NAMALWA (cell line): ENCODE measurements at regions not wholly inside any gene's neighbourhood (a gene's known extent, or its start where the extent isn't known, plus 50 kb on each side); places are given as distances from the start of the nearest gene placed in this dataset.

Experiments
- DNase-seq: peaks from one replicate; pipeline ENCODE4 v3.0.0-alpha.2; 2015; ENCODE audit warnings: low spot score

DNA sequence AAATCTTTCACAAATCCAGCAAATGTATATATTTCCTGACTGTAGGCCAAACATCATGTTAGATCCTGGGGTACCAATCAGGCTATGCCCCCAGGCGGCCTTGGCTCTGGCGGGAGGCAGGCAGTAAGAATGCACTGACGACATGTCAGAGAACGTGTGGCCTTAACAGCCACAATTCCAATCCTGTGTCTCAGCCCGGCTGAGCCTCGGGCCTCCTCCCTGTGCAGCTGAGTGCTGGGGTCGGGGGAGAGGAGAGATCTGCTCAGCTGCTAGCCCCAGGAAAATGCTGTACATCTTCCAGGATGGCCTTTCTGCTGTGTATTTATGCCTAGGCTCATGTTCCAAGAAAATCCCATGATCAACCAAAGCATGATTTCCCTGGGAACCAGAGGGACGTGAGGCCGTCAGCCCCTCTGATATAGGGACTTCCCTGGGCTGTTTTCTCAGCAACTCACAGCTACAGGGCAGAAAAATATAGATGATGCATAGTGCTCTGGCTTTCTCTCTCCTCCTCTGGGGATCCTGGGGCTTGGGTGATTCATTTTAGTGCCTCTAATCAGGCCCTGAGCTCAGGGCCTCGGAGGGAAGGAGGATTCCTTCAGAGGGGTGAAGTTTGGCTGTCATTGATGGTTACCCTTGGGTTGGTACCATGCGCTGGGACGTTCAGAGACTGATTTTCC lies 604.0 kb downstream of the HS3ST4 start:
- no peak for DNase-seq

DNA sequence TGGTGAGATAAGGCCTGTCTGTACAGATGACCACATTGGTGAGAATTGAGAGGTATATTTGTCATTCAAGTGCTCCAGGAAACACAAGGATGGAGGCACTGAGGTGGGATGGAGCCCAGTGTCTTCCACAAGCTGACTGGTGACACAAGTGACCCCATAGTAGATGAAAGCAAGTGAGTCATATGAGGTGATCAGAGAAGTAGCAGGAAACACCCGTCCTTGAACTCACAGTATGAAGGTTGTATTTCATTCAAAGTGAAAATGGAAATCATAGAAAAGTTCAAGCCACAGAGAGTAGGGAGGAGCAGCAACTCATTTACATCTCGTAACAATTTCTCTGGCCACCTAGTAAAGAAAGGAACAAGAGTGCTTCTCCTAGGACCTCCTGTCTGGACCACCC lies 609.8 kb downstream of the HS3ST4 start:
- DNase-seq = no peak

DNA sequence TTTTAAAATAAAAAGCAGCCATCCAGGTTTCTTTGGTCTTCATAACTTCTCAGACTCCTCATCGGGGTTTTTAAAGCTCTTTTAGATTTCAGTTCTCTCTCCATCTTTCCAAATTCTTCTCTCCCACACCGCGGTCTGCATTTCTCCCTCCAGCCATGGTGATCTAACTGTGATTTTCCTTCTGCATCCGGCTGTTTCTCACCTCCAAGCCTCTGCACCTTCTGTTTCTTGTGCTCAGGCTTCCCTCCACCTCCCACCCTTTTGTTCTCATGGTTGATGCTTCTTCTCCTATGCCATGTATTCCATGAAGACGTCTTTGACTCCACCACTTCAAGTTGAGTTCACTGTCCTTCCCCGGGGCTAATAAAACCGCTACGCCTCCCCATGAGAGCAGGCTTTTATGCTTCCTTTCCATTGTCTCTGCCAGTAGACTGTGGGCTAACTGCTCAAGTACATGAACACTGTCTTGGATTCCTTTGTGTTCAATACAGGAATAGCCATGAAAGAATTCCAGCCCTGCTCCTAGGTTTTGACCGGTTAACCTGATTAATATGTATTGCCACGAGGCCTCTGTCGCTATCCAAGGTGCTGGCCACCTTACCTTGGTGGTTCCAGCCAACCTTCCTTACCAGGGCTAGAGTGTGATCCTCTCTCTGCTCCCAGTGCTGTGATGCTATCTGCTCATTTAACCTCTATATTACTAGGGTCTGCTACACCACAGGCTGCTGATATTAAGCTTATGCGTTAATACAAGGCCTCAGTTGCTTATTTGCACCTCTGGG lies 625.1 kb downstream of the HS3ST4 start:
- no peak for DNase-seq

DNA sequence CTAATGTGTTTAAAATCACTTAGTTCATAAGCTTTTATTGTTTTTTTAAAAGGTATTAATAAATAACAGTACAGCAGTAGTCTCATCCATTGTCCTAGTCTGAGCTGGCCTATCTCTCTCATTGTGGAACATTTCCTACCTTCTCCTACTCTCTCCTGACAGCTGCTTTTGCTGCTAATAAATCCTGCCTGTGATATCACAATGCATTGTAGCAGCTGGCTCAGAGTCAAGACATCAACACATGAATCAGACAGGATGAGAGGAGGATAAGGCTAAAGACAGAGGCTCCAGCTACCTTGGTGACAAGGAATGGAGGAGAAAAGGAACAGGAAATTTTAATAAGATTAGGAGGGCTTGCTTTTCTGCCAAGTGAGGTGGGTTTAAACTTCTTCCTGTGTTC lies 626.1 kb downstream of the HS3ST4 start:
- no peak for DNase-seq

DNA sequence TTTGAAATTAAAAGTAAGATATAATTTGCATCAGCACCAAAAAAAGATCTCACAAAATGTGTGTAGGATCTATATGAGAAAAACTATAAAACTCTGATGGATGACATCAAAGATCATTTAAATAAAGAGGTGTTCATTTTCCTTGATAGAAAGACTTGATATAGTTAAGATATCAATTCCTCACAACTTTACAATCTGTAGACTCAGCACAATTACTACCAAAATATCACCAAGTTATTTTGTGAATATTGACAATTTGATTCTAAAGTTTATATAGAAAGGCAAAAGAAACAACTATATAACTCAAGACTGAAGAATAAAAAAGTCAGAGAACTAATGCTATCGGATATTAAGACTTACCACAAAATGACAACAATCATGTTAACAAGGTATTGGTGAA lies 638.9 kb downstream of the HS3ST4 start:
- no peak for DNase-seq

DNA sequence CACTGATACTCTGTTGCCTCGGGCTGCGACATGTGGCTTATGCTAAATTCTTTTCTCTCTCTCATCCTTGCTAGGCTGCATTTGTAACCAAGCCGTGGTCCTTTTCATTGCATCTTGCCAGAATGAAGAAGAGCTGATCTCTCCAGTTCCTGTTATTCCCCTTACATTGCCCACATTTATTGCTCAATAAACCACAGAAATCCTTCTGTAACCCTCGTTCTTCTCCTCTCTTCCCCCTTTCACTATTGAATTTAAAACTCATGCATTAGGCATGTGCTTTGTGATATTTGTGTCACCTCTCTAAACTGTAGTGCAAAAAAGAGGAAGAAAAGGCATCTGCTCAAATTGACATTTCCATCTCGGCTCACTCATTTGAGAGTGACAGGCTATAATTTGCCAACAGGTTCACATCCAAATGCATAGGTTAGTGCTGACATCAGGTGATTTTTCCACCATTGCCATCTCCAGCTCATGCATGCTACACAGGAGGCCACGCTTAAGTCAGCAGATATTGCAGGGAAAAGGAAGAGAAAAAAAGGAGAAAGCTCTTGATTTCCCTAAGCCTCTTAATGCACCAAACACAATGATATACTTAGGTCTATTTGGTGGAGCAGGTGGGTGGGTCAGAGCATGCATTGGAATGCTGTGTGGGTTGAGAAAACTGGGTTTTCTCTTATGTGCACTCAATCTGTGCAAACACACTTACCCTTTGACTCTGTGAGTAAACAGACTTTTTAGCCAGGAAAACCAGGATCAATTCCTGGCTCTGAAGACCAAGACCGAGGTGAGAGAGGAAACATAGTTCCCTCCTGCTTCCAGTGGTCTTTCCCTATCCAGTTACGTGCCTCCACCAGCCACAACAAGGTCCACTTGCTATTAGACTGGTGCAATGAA lies 642.7 kb downstream of the HS3ST4 start:
- DNase-seq = no peak

DNA sequence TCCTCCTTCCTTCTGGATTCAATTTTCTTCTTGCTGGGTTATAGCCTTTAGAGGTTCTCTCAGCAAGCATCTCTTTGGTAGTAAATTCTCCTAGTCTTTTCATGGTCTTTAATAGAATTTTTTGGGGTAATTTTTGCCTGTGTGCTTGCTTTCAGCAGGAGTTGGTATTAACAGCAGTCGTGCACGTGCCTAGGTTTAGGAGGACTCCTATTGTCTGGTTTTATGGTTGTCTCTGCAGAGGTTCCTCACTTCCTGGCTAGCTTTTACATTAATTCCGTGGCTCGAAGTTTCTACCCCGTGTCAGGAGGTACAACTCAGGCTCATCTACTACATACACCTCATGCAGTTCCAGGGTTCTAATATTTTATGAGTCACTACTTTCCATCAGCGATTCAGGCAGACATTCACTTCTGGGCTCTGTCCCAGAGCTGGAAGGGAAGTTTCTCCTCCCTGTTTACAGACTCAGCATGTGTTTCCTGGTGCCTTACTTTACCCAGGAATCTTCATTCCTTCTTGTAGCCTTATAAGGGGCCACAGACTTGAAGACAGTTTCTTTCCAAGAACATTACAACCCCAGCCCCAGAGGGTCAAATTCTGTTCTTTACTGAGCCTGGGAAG lies 643.6 kb downstream of the HS3ST4 start:
- DNase-seq = no peak

DNA sequence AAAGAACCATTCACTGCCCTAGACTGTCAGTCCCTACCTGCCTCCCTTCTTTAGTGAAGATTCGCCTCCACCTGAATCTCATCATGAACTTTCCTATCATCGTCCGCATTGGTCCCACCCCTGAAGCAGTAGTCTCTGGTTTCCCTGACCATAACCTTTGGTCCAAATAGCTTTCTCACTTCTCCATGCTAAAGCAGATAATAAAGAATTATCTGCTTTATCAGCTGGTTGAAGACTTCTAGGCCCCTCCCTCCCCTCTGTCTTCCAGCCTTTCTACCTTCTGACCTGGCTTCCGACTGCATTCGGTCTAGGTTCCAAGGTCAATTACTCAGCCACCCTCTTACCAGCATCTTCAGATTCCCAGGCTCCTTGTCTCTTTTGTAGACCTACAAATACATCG lies 650.9 kb downstream of the HS3ST4 start:
- no peak for DNase-seq

DNA sequence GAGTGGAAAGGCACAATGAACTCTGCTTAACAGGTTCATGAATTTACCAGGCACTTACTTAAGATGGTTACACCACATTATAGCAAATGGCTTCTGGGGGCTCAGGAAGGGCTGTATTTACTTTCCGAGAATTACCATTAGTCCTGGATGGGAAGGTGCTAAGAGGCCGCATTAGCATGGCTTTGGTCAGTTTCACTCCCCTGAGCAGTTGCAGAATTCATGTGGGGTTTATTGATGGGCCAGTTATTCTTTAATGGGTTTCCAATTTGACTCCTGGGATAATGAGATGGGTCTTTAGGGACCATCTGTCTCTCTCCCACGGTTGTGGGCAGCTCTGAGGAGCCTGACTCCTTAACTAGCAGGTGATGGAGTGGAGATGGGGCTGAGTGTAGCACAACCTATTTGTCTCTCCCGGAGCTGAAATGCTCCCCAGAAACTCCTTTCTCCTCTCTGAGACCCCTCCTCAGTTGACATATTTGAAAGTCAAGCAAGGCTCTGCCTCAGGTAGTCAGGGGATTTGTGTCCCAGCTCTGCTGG lies 652.5 kb downstream of the HS3ST4 start:
- no peak for DNase-seq

DNA sequence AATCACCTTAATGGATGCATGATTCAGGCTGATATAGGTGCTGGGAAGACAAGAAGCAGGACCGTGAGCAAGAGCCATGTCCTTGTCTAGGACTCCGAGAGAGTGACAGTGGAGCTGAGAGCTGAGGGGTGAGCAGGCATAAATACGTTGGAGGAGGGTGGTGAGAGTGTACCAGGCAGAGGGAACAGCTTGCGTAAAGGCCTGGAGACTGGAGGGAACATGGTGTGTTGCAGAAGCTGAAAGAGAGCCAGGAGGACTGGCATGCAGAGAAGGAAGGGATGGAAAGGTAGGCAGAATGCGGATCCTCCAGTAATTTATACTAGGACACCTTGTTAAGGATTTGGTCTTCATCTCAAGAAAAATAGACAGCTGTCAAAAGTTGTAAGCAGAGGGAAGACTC lies 653.2 kb downstream of the HS3ST4 start:
- no peak for DNase-seq

DNA sequence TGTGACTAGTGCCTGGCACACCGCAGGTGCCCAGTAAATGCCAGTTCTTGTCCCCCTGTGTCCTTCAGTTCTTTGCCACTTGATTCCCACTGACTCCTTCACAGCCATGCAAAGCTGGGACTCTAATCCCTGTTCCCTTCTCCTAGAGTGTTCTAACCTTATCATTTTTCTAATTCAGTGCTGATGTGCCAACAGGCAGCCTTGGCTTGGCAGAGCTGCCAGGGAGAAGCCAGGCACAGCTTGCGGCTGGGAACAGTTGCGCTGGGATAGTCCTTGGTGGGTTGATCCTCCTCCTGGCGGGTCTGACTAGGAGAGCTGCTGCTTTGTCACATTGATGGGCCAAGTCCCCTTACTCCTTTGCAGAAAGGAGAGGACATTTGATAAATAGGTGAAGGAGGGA lies 654.2 kb downstream of the HS3ST4 start:
- DNase-seq = no peak

DNA sequence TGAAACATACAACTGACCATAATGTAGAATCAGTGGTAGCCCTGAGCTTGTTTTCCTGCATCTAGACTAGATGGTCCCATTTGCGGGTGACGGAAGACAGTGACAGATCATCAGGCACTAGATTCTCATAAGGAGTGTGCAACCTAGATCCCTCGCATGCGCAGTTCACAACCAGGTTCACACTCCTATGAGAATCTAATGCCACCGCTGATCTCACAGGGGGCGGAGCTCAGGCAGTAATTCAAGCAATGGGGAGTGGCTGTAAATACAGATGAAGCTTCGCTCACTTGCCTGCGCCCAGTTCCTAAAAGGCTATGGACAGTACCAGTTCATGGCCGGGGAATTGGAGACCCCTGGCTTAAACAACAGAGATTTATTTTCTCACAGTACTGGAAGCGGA lies 656.3 kb downstream of the HS3ST4 start:
- DNase-seq = no peak

DNA sequence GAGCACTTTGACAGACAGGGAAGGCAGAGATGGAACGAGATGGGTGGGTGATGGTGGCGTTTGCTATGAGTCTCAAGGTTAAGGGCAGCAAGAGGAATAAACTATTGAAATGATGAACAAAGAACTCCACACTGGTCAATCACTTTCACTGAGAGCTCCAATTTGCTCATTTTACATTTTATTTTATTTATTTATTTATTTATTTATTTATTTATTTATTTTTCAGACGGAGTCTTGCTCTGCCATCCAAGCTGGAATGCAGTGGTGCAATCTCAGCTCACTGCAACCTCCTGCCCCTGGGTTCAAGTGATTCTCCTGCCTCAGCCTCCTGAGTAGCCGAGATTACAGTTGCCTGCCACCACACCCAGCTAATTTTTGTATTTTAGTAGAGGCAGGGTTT lies 669.1 kb downstream of the HS3ST4 start:
- no peak for DNase-seq

DNA sequence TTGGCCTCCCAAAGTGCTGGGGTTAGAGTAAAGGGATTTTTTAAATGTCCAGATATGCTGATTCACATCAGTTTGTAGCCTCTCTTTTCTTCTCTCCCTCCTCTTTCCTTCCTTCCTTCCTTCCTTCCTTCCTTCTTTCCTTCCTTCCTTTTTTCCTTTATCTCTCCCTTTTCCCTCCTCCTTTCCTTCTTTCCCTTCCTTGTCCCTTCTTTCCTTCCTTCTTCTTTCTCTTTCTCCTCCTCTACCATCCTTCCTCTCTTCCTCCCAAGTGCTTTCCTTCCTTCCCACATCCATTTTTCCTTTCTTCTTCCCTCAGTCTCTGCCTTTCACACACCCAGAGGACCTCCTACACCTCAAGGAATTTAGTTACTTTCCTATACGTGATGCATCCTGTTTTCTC lies 671.8 kb downstream of the HS3ST4 start:
- no peak for DNase-seq

DNA sequence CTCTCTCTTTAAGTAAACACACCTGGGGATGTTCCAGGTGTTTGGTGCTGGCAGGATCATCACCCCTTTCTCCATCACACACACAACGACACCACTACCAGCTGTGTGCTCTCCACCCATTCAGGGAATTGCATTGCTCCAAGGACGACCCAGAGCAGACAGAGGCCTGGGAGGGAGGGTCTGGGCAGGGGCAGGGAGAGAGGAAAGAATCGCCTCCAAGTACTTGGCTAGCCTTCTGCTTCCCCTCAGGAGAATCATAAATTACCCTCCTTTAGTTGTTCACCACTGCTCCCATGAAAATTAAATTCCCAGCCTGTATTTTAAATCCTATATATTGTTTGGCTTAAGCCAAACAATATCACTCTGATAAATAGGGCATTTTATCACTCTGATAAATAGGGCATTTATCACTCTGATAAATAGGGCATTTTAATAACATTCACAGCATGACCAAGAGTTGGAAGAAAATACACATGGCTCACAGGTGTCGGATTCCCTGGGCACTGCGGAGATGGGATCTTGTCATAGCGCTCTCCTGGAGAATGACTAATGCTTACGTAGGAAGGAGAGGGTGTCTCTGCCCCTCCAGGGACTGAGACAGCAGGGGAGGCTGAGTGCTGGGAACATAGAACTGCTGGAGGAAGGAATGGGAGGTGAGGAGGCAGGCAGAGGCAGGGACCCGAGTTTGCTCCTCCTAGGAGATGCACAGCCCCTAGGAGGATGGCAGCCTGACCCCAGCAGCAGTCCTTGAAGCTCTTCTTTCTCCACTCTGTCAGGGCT lies 673.6 kb downstream of the HS3ST4 start:
- DNase-seq = no peak

DNA sequence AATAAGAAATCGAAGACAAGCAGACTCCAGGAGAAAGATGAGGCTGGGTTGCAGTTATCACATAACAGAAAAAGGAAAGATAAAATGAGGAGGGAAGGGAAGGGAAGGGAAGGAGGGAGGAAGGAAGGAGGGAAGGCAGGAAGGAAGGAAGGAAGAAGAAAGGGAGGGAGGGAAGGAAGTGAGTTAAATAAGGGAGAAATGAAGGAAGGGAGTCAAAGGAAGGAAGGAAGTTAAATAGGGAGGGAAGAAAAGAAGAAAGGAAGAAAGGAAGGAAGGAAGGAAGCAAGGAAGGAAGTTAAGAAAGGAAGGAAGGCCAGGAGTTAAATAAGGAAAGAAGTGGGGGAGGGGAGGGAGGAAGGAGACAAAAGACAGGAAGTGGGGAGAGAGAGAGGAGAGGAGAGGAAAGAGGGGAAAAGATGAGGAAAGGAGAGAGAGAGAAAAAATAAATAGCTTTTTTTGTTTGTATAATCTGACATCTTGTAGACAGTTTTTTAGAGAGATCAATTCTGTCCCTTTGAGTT lies 679.6 kb downstream of the HS3ST4 start:
- no peak for DNase-seq

DNA sequence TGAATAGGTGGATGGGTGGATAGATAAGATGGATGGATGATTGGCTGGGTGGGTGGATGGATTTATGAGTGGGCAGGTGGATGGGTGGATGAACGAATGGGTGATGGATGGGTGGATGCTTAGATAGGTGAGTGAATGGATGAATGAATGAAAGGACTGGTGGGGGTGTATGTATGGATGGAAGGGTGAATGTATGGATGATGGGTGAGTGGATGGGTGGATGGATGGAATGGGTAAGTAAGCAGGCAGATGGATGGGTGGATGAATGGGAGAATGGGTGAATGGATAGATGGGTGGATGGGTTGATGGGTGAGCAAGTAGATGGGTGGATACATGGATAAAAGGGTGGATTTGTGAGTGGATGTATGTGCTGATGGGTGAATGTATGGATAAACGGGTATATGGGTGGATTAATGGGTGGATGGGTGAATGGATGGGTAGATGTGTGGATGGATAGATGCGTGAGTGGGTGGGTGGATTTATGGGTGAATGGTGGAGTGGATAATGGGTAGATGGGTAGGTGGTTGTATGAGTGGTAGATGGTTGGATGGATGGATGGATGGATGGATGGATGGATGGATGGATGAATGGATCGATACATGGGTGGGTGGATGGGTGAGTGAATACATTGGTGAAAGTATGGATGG lies 682.6 kb downstream of the HS3ST4 start:
- DNase-seq = no peak

DNA sequence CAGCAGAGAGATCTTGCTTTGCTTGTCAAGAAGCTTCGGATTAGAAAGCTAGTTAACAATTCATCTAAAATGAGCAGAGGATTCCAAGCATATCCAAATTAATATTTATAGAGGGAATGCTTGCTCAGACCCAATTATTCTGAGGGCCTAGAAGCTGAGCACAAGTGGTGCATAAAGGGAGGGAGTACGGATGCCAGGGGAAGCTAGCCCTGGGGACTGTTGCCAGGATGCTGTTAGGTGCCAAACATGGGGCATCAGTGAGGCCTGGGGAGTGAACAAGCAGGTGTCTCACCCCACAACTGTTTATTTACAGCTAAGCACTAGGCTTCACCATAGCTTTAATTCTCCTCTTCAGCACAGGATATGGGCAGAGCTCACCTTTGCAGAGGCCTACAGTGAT lies 684.1 kb upstream of the C16orf82 start:
- no peak for DNase-seq

DNA sequence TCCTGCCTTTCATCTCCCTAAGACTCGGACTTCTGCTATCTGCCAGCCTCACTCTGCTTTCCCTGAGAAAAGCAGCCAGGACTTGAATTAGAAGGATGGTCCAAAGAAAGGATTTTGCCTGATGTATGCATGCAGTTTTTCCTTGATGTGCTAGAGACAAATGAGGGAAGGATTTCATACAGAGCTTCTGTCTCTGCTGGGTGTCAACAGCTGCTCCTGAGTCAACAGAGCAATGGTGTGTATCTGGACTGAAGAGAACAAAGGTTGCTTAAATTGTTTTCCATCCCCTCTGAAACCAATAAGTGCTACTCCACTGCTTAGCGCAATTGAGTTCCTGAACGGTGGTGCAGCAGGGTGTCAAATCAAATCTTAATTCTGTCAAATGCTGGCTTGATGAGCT lies 680.6 kb upstream of the C16orf82 start:
- DNase-seq = no peak

DNA sequence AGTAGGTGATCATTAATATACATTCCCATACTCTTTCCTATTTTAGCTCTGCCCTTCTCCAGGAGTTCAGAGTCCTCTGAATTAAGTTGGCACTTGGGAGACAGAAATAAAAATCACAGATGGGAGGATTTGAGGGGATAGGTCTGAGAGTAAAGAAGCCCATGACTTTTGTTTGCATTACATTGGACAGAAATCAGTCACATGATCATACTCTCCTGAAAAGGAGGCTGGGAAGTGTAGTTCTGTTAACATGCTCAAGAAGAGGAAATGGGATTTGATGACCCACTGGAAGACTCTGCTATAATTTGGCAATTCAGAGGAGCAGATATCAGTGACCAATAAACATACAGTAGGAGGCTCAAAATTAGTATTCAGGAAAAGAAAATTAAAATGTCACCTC lies 674.9 kb upstream of the C16orf82 start:
- no peak for DNase-seq

DNA sequence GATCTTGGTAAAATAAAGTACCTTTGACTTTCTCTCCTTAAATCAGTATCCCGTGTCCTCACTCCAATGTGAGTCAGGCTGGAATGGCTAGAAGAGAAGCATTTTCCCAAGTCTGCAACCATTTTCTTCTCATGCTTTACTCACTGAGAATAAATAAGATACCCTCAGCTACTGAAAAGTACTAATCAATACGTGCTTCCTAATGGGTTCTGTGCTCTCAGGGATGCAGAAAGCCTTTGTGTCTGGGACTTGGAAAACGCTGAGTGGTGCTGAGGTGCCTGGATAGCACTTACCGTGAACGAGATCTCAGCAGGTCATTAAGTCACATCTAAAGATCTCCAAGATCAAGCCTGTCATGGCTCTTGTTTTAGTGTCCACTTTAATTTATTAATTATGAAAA lies 672.3 kb upstream of the C16orf82 start:
- no peak for DNase-seq
